H9 (cell line): ENCODE measurements at regions not wholly inside any gene's neighbourhood (a gene's known extent, or its start where the extent isn't known, plus 50 kb on each side); places are given as distances from the start of the nearest gene placed in this dataset.

ENCODE experiments used
- DNase-seq: peaks from one replicate; pipeline ENCODE4 v3.0.0-alpha.2; 2017
- H2AFZ ChIP-seq: one replicate; pipeline ENCODE4 v1.6.1; 2013; ENCODE audit warnings: mild to moderate bottlenecking, low read length, control low read depth, moderate library complexity
- H2AK5ac ChIP-seq: 2 replicates; pipeline ENCODE4 v1.6.1; 2013; ENCODE audit warnings: low read length, control low read depth, mixed read lengths; ENCODE audit not compliant: insufficient read length
- H2BK120ac ChIP-seq: one replicate; pipeline ENCODE4 v1.6.1; 2013; ENCODE audit warnings: low read depth, mild to moderate bottlenecking, low read length, control low read depth, inconsistent platforms; ENCODE audit not compliant: poor library complexity, severe bottlenecking
- H2BK12ac ChIP-seq: 2 replicates; pipeline ENCODE4 v1.6.1; 2013; ENCODE audit warnings: low read length, control low read depth, mixed read lengths, low read depth; ENCODE audit not compliant: insufficient read length
- H2BK15ac ChIP-seq: 2 replicates; pipeline ENCODE4 v1.6.1; 2013; ENCODE audit warnings: low read depth, low read length, control low read depth
- H2BK20ac ChIP-seq: one replicate; pipeline ENCODE4 v1.6.1; 2013; ENCODE audit warnings: low read depth, mild to moderate bottlenecking, low read length, control low read depth, inconsistent platforms; ENCODE audit not compliant: poor library complexity, severe bottlenecking
- H2BK5ac ChIP-seq: 2 replicates; pipeline ENCODE4 v1.6.1; 2013; ENCODE audit warnings: low read length, control low read depth, mixed read lengths; ENCODE audit not compliant: insufficient read length
- H3K14ac ChIP-seq: 2 replicates; pipeline ENCODE4 v1.6.1; 2013; ENCODE audit warnings: low read length, control low read depth; ENCODE audit not compliant: insufficient read depth
- H3K18ac ChIP-seq: 2 replicates; pipeline ENCODE4 v1.6.1; 2013; ENCODE audit warnings: low read depth, mild to moderate bottlenecking, mixed read lengths, low read length, control low read depth; ENCODE audit not compliant: insufficient read length
- H3K23ac ChIP-seq: 2 replicates; pipeline ENCODE4 v1.6.1; 2013; ENCODE audit warnings: low read length, control low read depth, mixed read lengths, low read depth; ENCODE audit not compliant: insufficient read length
- H3K23me2 ChIP-seq: 2 replicates; pipeline ENCODE4 v1.6.1; 2013; ENCODE audit warnings: low read depth, mild to moderate bottlenecking, mixed read lengths, low read length, control low read depth; ENCODE audit not compliant: insufficient read length, poor library complexity, severe bottlenecking
- H3K27ac ChIP-seq: 2 replicates; pipeline ENCODE4 v1.5.1; 2013; ENCODE audit warnings: low read length, control low read depth, mixed read lengths, low read depth; ENCODE audit not compliant: insufficient read length
- H3K27me3 ChIP-seq: 2 replicates; pipeline ENCODE4 v1.6.1; 2013; ENCODE audit warnings: low read length, control low read depth, inconsistent platforms; ENCODE audit not compliant: insufficient read depth
- H3K4ac ChIP-seq: 2 replicates; pipeline ENCODE4 v1.6.1; 2013; ENCODE audit warnings: low read depth, mild to moderate bottlenecking, control low read depth, inconsistent platforms, low read length, moderate library complexity
- H3K4me1 ChIP-seq: 2 replicates; pipeline ENCODE4 v1.6.1; 2013; ENCODE audit warnings: low read length, control low read depth, inconsistent platforms; ENCODE audit not compliant: insufficient read depth
- H3K4me2 ChIP-seq: 2 replicates; pipeline ENCODE4 v1.6.1; 2013; ENCODE audit warnings: low read length, control low read depth, mixed read lengths; ENCODE audit not compliant: insufficient read length, insufficient read depth
- H3K56ac ChIP-seq: 2 replicates; pipeline ENCODE4 v1.6.1; 2013; ENCODE audit warnings: low read depth, mild to moderate bottlenecking, mixed read lengths, low read length, control low read depth; ENCODE audit not compliant: insufficient read length
- H3K79me1 ChIP-seq: 2 replicates; pipeline ENCODE4 v1.6.1; 2013; ENCODE audit warnings: low read depth, mild to moderate bottlenecking, moderate library complexity, low read length, control low read depth, inconsistent platforms; ENCODE audit not compliant: insufficient read depth, poor library complexity, severe bottlenecking
- H3K79me2 ChIP-seq: 2 replicates; pipeline ENCODE4 v1.6.1; 2013; ENCODE audit warnings: low read length, control low read depth, inconsistent platforms; ENCODE audit not compliant: insufficient read depth
- H3K9ac ChIP-seq: 2 replicates; pipeline ENCODE4 v1.6.1; 2013; ENCODE audit warnings: low read length, control low read depth, mixed read lengths; ENCODE audit not compliant: insufficient read length; ENCODE audit errors: extremely low read depth
- H3K9me3 ChIP-seq: one replicate; pipeline ENCODE4 v1.6.1; 2013; ENCODE audit warnings: low read depth, low read length, inconsistent platforms; ENCODE audit not compliant: control insufficient read depth
- H3T11ph ChIP-seq: one replicate; pipeline ENCODE4 v1.6.1; 2013; ENCODE audit warnings: mild to moderate bottlenecking, low read length, control low read depth, inconsistent platforms
- H4K20me1 ChIP-seq: one replicate; pipeline ENCODE4 v1.6.1; 2013; ENCODE audit not compliant: control insufficient read depth, insufficient read length, insufficient read depth
- H4K5ac ChIP-seq: 2 replicates; pipeline ENCODE4 v1.6.1; 2013; ENCODE audit warnings: low read depth, mild to moderate bottlenecking, mixed read lengths, low read length, control low read depth; ENCODE audit not compliant: insufficient read length
- H4K8ac ChIP-seq: replicated peaks from 2 replicates; pipeline ENCODE4 v1.6.1; 2013; ENCODE audit warnings: low read length, control low read depth, mixed read lengths, low read depth; ENCODE audit not compliant: insufficient read length
- H4K91ac ChIP-seq: 2 replicates; pipeline ENCODE4 v1.6.1; 2013; ENCODE audit warnings: low read depth, mild to moderate bottlenecking, moderate library complexity, mixed read lengths, low read length, control low read depth; ENCODE audit not compliant: insufficient read length
- H3K27ac Mint-ChIP-seq, 3 experiments: 2 replicates in 2 of 3; 3 replicates in 1 of 3; pipeline ENCODE4 v1.8.0; 2020 to 2021; ENCODE audit warnings: mixed read lengths in 3 of 3, mild to moderate bottlenecking in 1 of 3, moderate library complexity in 1 of 3
- H3K27me3 Mint-ChIP-seq: 2 replicates; pipeline ENCODE4 v1.8.0; 2021; ENCODE audit warnings: low read depth, mild to moderate bottlenecking, moderate library complexity, mixed read lengths
- H3K36me3 Mint-ChIP-seq, 3 experiments: 2 replicates in 2 of 3; 3 replicates in 1 of 3; pipeline ENCODE4 v1.8.0; 2020 to 2021; ENCODE audit warnings: low read depth in 3 of 3, mixed read lengths in 3 of 3; ENCODE audit not compliant: insufficient read depth in 1 of 3
- H3K4me1 Mint-ChIP-seq, 2 experiments: 2 replicates each; pipeline ENCODE4 v1.8.0; 2020; ENCODE audit warnings: mixed read lengths in 2 of 2
- H3K4me3 Mint-ChIP-seq, 2 experiments: 2 replicates in 1 of 2; 3 replicates in 1 of 2; pipeline ENCODE4 v1.8.0; 2020 to 2021; ENCODE audit warnings: mild to moderate bottlenecking in 2 of 2, mixed read lengths in 2 of 2, moderate library complexity in 1 of 2
- H3K9me3 Mint-ChIP-seq, 2 experiments: 2 replicates in 1 of 2; 3 replicates in 1 of 2; pipeline ENCODE4 v1.8.0; 2020; ENCODE audit warnings: mild to moderate bottlenecking in 2 of 2, mixed read lengths in 2 of 2, moderate library complexity in 1 of 2
- WGBS: extraction: QIAGEN DNeasy Blood & Tissue Kit; methylation state at CpG from one replicate; pipeline ENCODE4 v1.1.7; 2013; ENCODE audit warnings: missing lambda C conversion rate, low lambda C conversion rate, mixed read lengths; ENCODE audit not compliant: insufficient read length; ENCODE audit errors: extremely low coverage; 5-methylcytosine and 5-hydroxymethylcytosine counted together
- TF ChIP-seq, protein P1 (sequence below): fragments of 200-600 bp; sonication (generic); conservative IDR thresholded peaks from 3 replicates; pipeline ENCODE4 v1.8.0; 2021; ENCODE audit warnings: antibody characterized with exemption, mild to moderate bottlenecking

DNA sequence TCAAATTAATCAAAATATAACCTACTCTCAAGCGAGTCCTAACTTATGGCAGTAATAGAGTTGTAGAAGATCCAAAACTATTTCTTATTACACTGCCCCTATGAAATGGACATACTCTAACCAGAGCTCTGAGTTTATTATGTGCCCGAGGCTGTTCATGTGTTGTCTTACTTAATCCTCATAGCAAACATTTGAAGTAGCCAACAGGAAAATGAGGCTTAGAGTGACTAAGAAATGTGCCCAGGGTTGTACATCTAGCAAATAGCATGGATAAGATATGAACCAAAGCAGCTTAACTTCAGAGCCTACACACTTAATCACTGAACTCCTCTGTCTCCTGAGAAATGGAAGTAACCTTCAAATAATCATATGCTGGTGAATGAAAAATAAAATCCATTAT is 1551.7 kb downstream of the MAT2B start:
- H2BK12ac ChIP-seq = no peak overlapping the region
- H2AFZ ChIP-seq = no peak overlapping the region
- no peak overlapping the region for H3K14ac ChIP-seq
- H3K23ac ChIP-seq = no peak overlapping the region
- H3K4ac ChIP-seq = no peak overlapping the region
- no peaks in the 10 kb centered on the region for H3K27me3 Mint-ChIP-seq
- H3K9ac ChIP-seq = no peak overlapping the region
- H3K18ac ChIP-seq = no peak overlapping the region
- H3K27me3 ChIP-seq = no peaks in the 10 kb centered on the region
- no peaks in the 10 kb centered on the region; a peak in 1 of 7 replicates for H3K36me3 Mint-ChIP-seq
- H3K4me3 Mint-ChIP-seq = no peak overlapping the region
- H2BK120ac ChIP-seq = no peak overlapping the region
- no peak overlapping the region for H2BK15ac ChIP-seq
- H3K4me2 ChIP-seq = no peak overlapping the region
- no peaks in the 10 kb centered on the region for H3K4me1 ChIP-seq
- no peaks in the 10 kb centered on the region for H3K23me2 ChIP-seq
- no peak for DNase-seq
- H3K79me2 ChIP-seq = no peaks in the 10 kb centered on the region
- no peak overlapping the region for H4K91ac ChIP-seq
- no peak overlapping the region for H3T11ph ChIP-seq
- H3K27ac Mint-ChIP-seq = no peak overlapping the region
- no peak overlapping the region for H2BK20ac ChIP-seq
- H4K20me1 ChIP-seq = no peaks in the 10 kb centered on the region
- WGBS = no CpG with 5 or more reads among the region's 2 CpGs
- H4K8ac ChIP-seq = no peak overlapping the region
- H2BK5ac ChIP-seq = no peak overlapping the region
- H3K9me3 ChIP-seq = no peaks in the 10 kb centered on the region
- H3K79me1 ChIP-seq = no peaks in the 10 kb centered on the region
- no peak overlapping the region for H2AK5ac ChIP-seq
- TF ChIP-seq, protein P1, sequence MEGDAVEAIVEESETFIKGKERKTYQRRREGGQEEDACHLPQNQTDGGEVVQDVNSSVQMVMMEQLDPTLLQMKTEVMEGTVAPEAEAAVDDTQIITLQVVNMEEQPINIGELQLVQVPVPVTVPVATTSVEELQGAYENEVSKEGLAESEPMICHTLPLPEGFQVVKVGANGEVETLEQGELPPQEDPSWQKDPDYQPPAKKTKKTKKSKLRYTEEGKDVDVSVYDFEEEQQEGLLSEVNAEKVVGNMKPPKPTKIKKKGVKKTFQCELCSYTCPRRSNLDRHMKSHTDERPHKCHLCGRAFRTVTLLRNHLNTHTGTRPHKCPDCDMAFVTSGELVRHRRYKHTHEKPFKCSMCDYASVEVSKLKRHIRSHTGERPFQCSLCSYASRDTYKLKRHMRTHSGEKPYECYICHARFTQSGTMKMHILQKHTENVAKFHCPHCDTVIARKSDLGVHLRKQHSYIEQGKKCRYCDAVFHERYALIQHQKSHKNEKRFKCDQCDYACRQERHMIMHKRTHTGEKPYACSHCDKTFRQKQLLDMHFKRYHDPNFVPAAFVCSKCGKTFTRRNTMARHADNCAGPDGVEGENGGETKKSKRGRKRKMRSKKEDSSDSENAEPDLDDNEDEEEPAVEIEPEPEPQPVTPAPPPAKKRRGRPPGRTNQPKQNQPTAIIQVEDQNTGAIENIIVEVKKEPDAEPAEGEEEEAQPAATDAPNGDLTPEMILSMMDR = no peak
- no peak overlapping the region for H3K27ac ChIP-seq
- no peaks in the 10 kb centered on the region for H3K9me3 Mint-ChIP-seq
- H3K4me1 Mint-ChIP-seq = no peaks in the 10 kb centered on the region
- no peak overlapping the region for H3K56ac ChIP-seq
- H4K5ac ChIP-seq = no peak overlapping the region
